Nephron progenitor cell (in vitro differentiated cells): ENCODE measurements at regions not wholly inside any gene's neighbourhood (a gene's known extent, or its start where the extent isn't known, plus 50 kb on each side); places are given as distances from the start of the nearest gene placed in this dataset.

Experiments
- DNase-seq: peaks from one replicate; pipeline ENCODE4 v3.0.0; 2021
- H3K27ac Mint-ChIP-seq: 2 replicates; pipeline ENCODE4 v1.8.0; 2021; ENCODE audit warnings: mild to moderate bottlenecking, moderate library complexity, mixed read lengths
- H3K27me3 Mint-ChIP-seq: 2 replicates; pipeline ENCODE4 v1.8.0; 2021; ENCODE audit warnings: mild to moderate bottlenecking, low read depth, mixed read lengths; ENCODE audit not compliant: poor library complexity
- H3K36me3 Mint-ChIP-seq: 2 replicates; pipeline ENCODE4 v1.8.0; 2021; ENCODE audit warnings: low read depth, mixed read lengths
- H3K4me1 Mint-ChIP-seq: 2 replicates; pipeline ENCODE4 v1.8.0; 2021; ENCODE audit warnings: mixed read lengths
- H3K4me3 Mint-ChIP-seq: 2 replicates; pipeline ENCODE4 v1.8.0; 2021; ENCODE audit warnings: mild to moderate bottlenecking, moderate library complexity, mixed read lengths
- H3K9me3 Mint-ChIP-seq: 2 replicates; pipeline ENCODE4 v1.8.0; 2021; ENCODE audit warnings: mild to moderate bottlenecking, moderate library complexity, mixed read lengths
- CTCF ChIP-seq: fragments of 200-600 bp; sonication (generic); IDR thresholded peaks from 2 replicates; pipeline ENCODE4 v1.5.0; 2021; ENCODE audit warnings: antibody characterized with exemption

- no peaks in the 10 kb centered on the region for H3K36me3 Mint-ChIP-seq
- no peak for TF ChIP-seq CTCF
- DNase-seq = no peak
- no peaks in the 10 kb centered on the region for H3K27me3 Mint-ChIP-seq
- no peak overlapping the region for H3K27ac Mint-ChIP-seq
- no peak overlapping the region for H3K4me3 Mint-ChIP-seq
- peaks cover 3% of the 10 kb centered on the region for H3K9me3 Mint-ChIP-seq
- no peaks in the 10 kb centered on the region for H3K4me1 Mint-ChIP-seq
Observed at GRCh38 chr4:178633263-178633662, 1191.0 kb upstream of the AGA start.

GRCh38 chr4:178664621-178665020 is 1222.4 kb upstream of the AGA start:
- no peaks in the 10 kb centered on the region for H3K9me3 Mint-ChIP-seq
- no peak overlapping the region for H3K27ac Mint-ChIP-seq
- H3K4me3 Mint-ChIP-seq = no peak overlapping the region
- no peak for DNase-seq
- no peaks in the 10 kb centered on the region for H3K36me3 Mint-ChIP-seq
- H3K4me1 Mint-ChIP-seq = no peaks in the 10 kb centered on the region
- no peak for TF ChIP-seq CTCF
- no peaks in the 10 kb centered on the region for H3K27me3 Mint-ChIP-seq

DNA sequence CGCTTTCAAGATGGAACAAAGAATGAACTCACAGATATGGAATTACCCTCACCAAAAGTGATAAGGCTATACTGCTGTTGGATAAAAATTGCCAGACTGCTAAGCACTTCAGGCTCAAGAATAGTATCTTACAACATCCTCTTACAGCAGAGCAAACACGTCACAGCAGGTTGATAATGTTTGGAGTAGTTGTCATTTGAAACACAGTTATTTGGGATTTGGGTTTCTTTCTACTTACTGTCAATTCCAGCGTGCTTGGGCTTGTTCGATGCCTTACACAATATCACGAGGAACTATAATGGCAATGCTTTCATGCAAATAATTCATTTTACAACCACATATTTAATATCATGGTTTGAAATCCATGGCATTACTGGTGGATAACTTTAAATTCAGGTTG is 1223.7 kb upstream of the AGA start:
- no peak for TF ChIP-seq CTCF

DNA sequence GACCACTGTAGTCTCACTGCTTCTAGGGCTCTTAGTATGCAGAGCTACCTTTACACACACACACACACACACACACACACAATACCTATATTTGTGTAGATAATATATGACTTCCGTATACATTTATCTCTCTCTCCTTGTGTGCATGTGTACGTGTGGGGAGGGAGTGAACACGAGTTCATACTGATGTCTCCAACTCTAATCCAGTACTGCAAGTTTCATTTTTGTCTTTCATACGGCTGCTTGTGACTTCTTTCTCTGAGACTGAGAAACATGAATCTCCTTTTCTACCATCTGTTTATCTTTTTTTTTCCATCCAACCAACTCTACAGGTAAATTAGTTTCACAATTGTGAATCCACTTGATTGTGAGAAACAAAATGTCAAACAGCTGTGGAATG is 1229.5 kb upstream of the AGA start:
- H3K9me3 Mint-ChIP-seq = peaks cover 3% of the 10 kb centered on the region
- H3K4me3 Mint-ChIP-seq = no peak overlapping the region
- no peaks in the 10 kb centered on the region for H3K36me3 Mint-ChIP-seq

More for the DNA sequence above, 1223.7 kb upstream of the AGA start:
- no peak for DNase-seq
- H3K27me3 Mint-ChIP-seq = no peaks in the 10 kb centered on the region
- no peaks in the 10 kb centered on the region for H3K4me1 Mint-ChIP-seq
- H3K9me3 Mint-ChIP-seq = no peaks in the 10 kb centered on the region
- H3K27ac Mint-ChIP-seq = no peak overlapping the region
- H3K36me3 Mint-ChIP-seq = no peaks in the 10 kb centered on the region
- H3K4me3 Mint-ChIP-seq = no peak overlapping the region

GRCh38 chr4:178672512-178672911 is 1230.3 kb upstream of the AGA start:
- Mint-ChIP-seq H3K36me3 (no peaks in the 10 kb centered on the region), H3K4me1 (no peaks in the 10 kb centered on the region), H3K4me3 (no peak overlapping the region), H3K27ac (no peak overlapping the region), H3K9me3 (peaks cover 3% of the 10 kb centered on the region), H3K27me3 (no peaks in the 10 kb centered on the region)
- no peak for TF ChIP-seq CTCF
- no peak for DNase-seq

More for the DNA sequence above, 1229.5 kb upstream of the AGA start:
- DNase-seq = no peak
- Mint-ChIP-seq H3K27me3 (no peaks in the 10 kb centered on the region), H3K4me1 (no peaks in the 10 kb centered on the region), H3K27ac (no peak overlapping the region)
- TF ChIP-seq CTCF = no peak

DNA sequence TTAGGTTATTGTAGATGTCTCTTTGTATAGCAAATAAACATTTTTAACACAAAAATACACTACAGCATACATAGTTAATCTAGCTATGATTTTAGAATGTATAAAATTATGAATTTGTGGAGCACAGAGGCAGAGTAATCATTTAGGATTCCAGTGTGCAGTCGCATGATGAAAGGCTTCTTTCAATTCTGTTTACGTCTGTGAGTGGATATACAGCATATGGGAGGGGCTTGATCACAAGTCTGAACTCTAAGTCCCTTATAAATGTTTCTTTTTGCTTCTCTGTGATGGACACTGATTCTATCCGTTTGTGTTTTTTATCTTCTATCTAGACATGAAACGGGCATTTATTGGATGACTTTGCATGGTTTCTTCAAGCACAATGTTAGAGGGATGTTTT is 1239.6 kb upstream of the AGA start:
- no peak for TF ChIP-seq CTCF
- no peaks in the 10 kb centered on the region for H3K36me3 Mint-ChIP-seq
- H3K9me3 Mint-ChIP-seq = no peaks in the 10 kb centered on the region

More for the DNA sequence above, 1239.6 kb upstream of the AGA start:
- H3K4me3 Mint-ChIP-seq = no peak overlapping the region
- no peaks in the 10 kb centered on the region for H3K4me1 Mint-ChIP-seq
- no peak overlapping the region for H3K27ac Mint-ChIP-seq
- no peak for DNase-seq
- H3K27me3 Mint-ChIP-seq = no peaks in the 10 kb centered on the region
